H4 (cell line): ENCODE measurements at regions not wholly inside any gene's neighbourhood (a gene's known extent, or its start where the extent isn't known, plus 50 kb on each side); places are given as distances from the start of the nearest gene placed in this dataset.
"Not testable (repeated sequence)": the region's sequence is repeated elsewhere in the genome, so short reads cannot be mapped to it uniquely, and the experiment has no call there.

Source experiments
- DNase-seq: peaks from one replicate; pipeline ENCODE4 v3.0.0-alpha.2; 2015; ENCODE audit warnings: low spot score

- no peak for DNase-seq
These were observed 446.8 kb upstream of the DPH6 start for GRCh38 chr15:35992791-35993190.

GRCh38 chr15:35993196-35993595, 447.2 kb upstream of the DPH6 start:
- no peak for DNase-seq

- DNase-seq = no peak
These were observed 448.9 kb upstream of the DPH6 start for GRCh38 chr15:35994876-35995275.

GRCh38 chr15:35998663-35999602, 453.0 kb upstream of the DPH6 start:
- DNase-seq = no peak

GRCh38 chr15:36004891-36005490, 459.0 kb upstream of the DPH6 start:
- no peak for DNase-seq

- DNase-seq = no peak
These were observed 459.6 kb upstream of the DPH6 start for GRCh38 chr15:36005542-36005941.

- no peak for DNase-seq
These were observed 461.7 kb upstream of the DPH6 start for GRCh38 chr15:36007699-36008098.

- DNase-seq = no peak
These were observed 462.8 kb upstream of the DPH6 start for GRCh38 chr15:36008719-36009118.

- no peak for DNase-seq
These were observed 478.2 kb upstream of the DPH6 start for GRCh38 chr15:36024031-36024688.

GRCh38 chr15:36026627-36027283, 480.8 kb upstream of the DPH6 start:
- no peak for DNase-seq

- no peak for DNase-seq
These were observed 483.7 kb upstream of the DPH6 start for GRCh38 chr15:36029606-36030210.

- DNase-seq = no peak
These were observed 494.1 kb upstream of the DPH6 start for GRCh38 chr15:36039996-36040572.

GRCh38 chr15:36047018-36047716, 501.2 kb upstream of the DPH6 start:
- DNase-seq = not testable (repeated sequence)

GRCh38 chr15:36050899-36051298, 504.9 kb upstream of the DPH6 start:
- DNase-seq = no peak

- DNase-seq = peak; percentile 27
These were observed 506.7 kb upstream of the DPH6 start for GRCh38 chr15:36052641-36053040.

GRCh38 chr15:36053746-36054145, 507.8 kb upstream of the DPH6 start:
- no peak for DNase-seq

GRCh38 chr15:36059596-36059995, 513.6 kb upstream of the DPH6 start:
- no peak for DNase-seq

GRCh38 chr15:36062357-36062756, 516.4 kb upstream of the DPH6 start:
- no peak for DNase-seq

GRCh38 chr15:36066757-36067156, 512.7 kb upstream of the CDIN1 start:
- DNase-seq = no peak

- no peak for DNase-seq
These were observed 511.7 kb upstream of the CDIN1 start for GRCh38 chr15:36067483-36068274.
